ENCODE measurements at regions not wholly inside any gene's neighbourhood (a gene's known extent, or its start where the extent isn't known, plus 50 kb on each side); places are given as distances from the start of the nearest gene placed in this dataset.

DNA sequence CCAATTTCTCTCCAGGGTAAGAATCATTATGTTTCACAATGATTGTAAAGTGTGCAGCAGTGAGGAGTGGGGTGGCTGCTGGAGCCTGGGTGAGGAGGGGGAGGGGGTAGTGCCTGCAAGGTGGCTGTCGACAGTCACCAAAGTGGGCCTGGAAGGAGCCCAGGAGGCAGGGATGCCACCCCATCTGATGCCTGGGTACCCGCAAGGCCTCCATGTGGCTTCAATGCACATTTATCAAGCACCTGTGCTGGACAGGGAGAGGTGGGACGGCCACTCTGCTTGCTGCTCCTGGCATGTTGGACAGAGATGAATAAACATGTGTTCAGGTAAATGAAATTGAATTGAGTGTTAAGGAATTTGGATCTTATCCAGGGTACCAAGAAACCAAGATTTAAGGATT, 78.8 kb upstream of the DISP3 start:
- Histone ChIP-seq H3K36me3 (replicated peaks in 1 of 2; ENCODE audit: control insufficient read depth in 1 of 2, insufficient read depth in 2 of 2, low read length in 1 of 2) (no peaks in the 10 kb centered on the region), H3K4me3 (ENCODE audit: low read depth in 2 of 2, low read length in 1 of 2) (no peak overlapping the region), H3K4me2 (no peak overlapping the region), H3F3A (replicated peaks; ENCODE audit: insufficient read depth) (no peaks in the 10 kb centered on the region), H3K79me2 (ENCODE audit: insufficient read depth) (no peaks in the 10 kb centered on the region), H3K9me3 (no peaks in the 10 kb centered on the region), H2AFZ (ENCODE audit: low read depth) (no peak overlapping the region), H4K20me1 (ENCODE audit: insufficient read depth) (no peaks in the 10 kb centered on the region), H3K27me3 (ENCODE audit: insufficient read depth) (no peaks in the 10 kb centered on the region; the same call in 1 of the 2 replicates), H3K27ac (ENCODE audit: low read depth in 2 of 2, low read length in 1 of 2) (no peak overlapping the region), H3K4me1 (ENCODE audit: control insufficient read depth in 1 of 2, insufficient read depth in 2 of 2, low read depth in 1 of 2, low read length in 1 of 2) (peaks cover 0 to under 1% of the 10 kb centered on the region in 2 experiments; a peak in 1 of 4 replicates), H3K9me2 (no peaks in the 10 kb centered on the region), H3K9ac (no peak overlapping the region)
- no peak for DNase-seq
- no peak for TF ChIP-seq TCF12 (IDR thresholded peaks at IDR 0.05)
- no peak for TF ChIP-seq SIN3A (IDR thresholded peaks at IDR 0.05; ENCODE audit: borderline replicate concordance, low read depth, low read length)
- TF ChIP-seq, protein P1, sequence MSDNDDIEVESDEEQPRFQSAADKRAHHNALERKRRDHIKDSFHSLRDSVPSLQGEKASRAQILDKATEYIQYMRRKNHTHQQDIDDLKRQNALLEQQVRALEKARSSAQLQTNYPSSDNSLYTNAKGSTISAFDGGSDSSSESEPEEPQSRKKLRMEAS (IDR thresholded peaks at IDR 0.05; ENCODE audit: low read depth), result no peak
- no peak for TF ChIP-seq FOSL2 (IDR thresholded peaks at IDR 0.05; ENCODE audit: borderline replicate concordance, low read depth)
- TF ChIP-seq GABPA (IDR thresholded peaks at IDR 0.05; ENCODE audit: low read depth), result no peak
- TF ChIP-seq, protein P2, sequence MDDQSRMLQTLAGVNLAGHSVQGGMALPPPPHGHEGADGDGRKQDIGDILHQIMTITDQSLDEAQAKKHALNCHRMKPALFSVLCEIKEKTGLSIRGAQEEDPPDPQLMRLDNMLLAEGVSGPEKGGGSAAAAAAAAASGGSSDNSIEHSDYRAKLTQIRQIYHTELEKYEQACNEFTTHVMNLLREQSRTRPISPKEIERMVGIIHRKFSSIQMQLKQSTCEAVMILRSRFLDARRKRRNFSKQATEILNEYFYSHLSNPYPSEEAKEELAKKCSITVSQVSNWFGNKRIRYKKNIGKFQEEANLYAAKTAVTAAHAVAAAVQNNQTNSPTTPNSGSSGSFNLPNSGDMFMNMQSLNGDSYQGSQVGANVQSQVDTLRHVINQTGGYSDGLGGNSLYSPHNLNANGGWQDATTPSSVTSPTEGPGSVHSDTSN (IDR thresholded peaks at IDR 0.05), result no peak
- no peak for TF ChIP-seq RXRA (IDR thresholded peaks at IDR 0.05; ENCODE audit: borderline replicate concordance, low read depth)
- TF ChIP-seq, protein P3, sequence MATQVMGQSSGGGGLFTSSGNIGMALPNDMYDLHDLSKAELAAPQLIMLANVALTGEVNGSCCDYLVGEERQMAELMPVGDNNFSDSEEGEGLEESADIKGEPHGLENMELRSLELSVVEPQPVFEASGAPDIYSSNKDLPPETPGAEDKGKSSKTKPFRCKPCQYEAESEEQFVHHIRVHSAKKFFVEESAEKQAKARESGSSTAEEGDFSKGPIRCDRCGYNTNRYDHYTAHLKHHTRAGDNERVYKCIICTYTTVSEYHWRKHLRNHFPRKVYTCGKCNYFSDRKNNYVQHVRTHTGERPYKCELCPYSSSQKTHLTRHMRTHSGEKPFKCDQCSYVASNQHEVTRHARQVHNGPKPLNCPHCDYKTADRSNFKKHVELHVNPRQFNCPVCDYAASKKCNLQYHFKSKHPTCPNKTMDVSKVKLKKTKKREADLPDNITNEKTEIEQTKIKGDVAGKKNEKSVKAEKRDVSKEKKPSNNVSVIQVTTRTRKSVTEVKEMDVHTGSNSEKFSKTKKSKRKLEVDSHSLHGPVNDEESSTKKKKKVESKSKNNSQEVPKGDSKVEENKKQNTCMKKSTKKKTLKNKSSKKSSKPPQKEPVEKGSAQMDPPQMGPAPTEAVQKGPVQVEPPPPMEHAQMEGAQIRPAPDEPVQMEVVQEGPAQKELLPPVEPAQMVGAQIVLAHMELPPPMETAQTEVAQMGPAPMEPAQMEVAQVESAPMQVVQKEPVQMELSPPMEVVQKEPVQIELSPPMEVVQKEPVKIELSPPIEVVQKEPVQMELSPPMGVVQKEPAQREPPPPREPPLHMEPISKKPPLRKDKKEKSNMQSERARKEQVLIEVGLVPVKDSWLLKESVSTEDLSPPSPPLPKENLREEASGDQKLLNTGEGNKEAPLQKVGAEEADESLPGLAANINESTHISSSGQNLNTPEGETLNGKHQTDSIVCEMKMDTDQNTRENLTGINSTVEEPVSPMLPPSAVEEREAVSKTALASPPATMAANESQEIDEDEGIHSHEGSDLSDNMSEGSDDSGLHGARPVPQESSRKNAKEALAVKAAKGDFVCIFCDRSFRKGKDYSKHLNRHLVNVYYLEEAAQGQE (IDR thresholded peaks at IDR 0.05; ENCODE audit: low read depth, low read length), result no peak
- CTCF ChIA-PET, result no interaction called here
- WGBS (ENCODE audit: low lambda C conversion rate), result 59% methylated on average over 3 of the region's 3 CpGs
- POLR2A ChIA-PET, result no interaction called here

DNA sequence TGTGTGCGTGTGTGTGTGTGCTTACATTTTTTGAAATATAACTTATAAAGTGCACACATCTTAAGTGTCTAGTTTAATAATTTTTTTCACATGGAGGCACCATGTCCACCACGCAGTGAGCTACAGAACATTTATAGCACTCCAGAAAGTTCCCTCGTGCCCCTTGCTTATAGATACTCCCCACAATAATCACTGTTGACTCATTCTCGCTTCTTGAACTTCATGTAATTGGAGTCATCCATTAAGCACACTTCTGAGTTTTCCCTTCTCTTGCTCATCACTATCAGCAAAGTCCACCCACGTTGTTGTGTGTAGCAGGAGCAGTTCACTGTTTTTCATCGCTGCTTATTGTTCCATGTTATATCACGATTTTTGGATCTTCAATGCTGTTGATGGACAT, 78.4 kb upstream of the DISP3 start:
- CTCF ChIA-PET, result no interaction called here

More for the DNA sequence above, 78.4 kb upstream of the DISP3 start:
- H3K79me2 ChIP-seq (ENCODE audit: insufficient read depth), result no peaks in the 10 kb centered on the region
- H3K4me3 ChIP-seq (ENCODE audit: low read depth in 2 of 2, low read length in 1 of 2), result no peak overlapping the region
- no peaks in the 10 kb centered on the region for H3K36me3 ChIP-seq (replicated peaks in 1 of 2; ENCODE audit: control insufficient read depth in 1 of 2, insufficient read depth in 2 of 2, low read length in 1 of 2)
- no peak overlapping the region for H3K4me2 ChIP-seq
- H4K20me1 ChIP-seq (ENCODE audit: insufficient read depth), result no peaks in the 10 kb centered on the region
- TF ChIP-seq, protein P4, sequence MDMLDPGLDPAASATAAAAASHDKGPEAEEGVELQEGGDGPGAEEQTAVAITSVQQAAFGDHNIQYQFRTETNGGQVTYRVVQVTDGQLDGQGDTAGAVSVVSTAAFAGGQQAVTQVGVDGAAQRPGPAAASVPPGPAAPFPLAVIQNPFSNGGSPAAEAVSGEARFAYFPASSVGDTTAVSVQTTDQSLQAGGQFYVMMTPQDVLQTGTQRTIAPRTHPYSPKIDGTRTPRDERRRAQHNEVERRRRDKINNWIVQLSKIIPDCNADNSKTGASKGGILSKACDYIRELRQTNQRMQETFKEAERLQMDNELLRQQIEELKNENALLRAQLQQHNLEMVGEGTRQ (IDR thresholded peaks at IDR 0.05; ENCODE audit: borderline replicate concordance, low read depth, low read length), result no peak
- no peak for TF ChIP-seq JUND (IDR thresholded peaks at IDR 0.05)
- no peak for TF ChIP-seq POLR2AphosphoS5 (IDR thresholded peaks at IDR 0.05; ENCODE audit: low read depth, low read length)
- no peak for TF ChIP-seq YY1 (IDR thresholded peaks at IDR 0.05; ENCODE audit: low read depth)
- no peak for TF ChIP-seq FOSL2 (IDR thresholded peaks at IDR 0.05; ENCODE audit: borderline replicate concordance, low read depth)
- TF ChIP-seq GATA2 (CRISPR knock-in tag; IDR thresholded peaks at IDR 0.05), result no peak
- TF ChIP-seq EZH2phosphoT487 (IDR thresholded peaks at IDR 0.05; ENCODE audit: borderline replicate concordance, low read depth), result no peak
- TF ChIP-seq, protein P1 (IDR thresholded peaks at IDR 0.05; ENCODE audit: low read depth), result no peak
- TF ChIP-seq, protein P3 (IDR thresholded peaks at IDR 0.05; ENCODE audit: low read depth, low read length), result no peak
- no peak for TF ChIP-seq MEF2A (IDR thresholded peaks at IDR 0.05; ENCODE audit: borderline replicate concordance, low read depth)
- no peak overlapping the region for H3K9ac ChIP-seq
- no peak overlapping the region for H2AFZ ChIP-seq (ENCODE audit: low read depth)
- no peaks in the 10 kb centered on the region for H3F3A ChIP-seq (replicated peaks; ENCODE audit: insufficient read depth)
- POLR2A ChIA-PET, result no interaction called here
- H3K27me3 ChIP-seq (ENCODE audit: insufficient read depth), result no peaks in the 10 kb centered on the region; the same call in 1 of the 2 replicates
- WGBS (ENCODE audit: low lambda C conversion rate), result 59% methylated on average over 7 of the region's 7 CpGs
- no peak for DNase-seq
- no peaks in the 10 kb centered on the region for H3K9me3 ChIP-seq
- H3K4me1 ChIP-seq (ENCODE audit: control insufficient read depth in 1 of 2, insufficient read depth in 2 of 2, low read depth in 1 of 2, low read length in 1 of 2), result no peaks in the 10 kb centered on the region; a peak in 1 of 4 replicates
- no peak overlapping the region for H3K27ac ChIP-seq (ENCODE audit: low read depth in 2 of 2, low read length in 1 of 2)
- no peaks in the 10 kb centered on the region for H3K9me2 ChIP-seq
